ENCODE measurements at regions not wholly inside any gene's neighbourhood (a gene's known extent, or its start where the extent isn't known, plus 50 kb on each side); places are given as distances from the start of the nearest gene placed in this dataset.

GRCh38 chr9:105828171-105828570, 133.8 kb downstream of the TMEM38B start:
- DNase-seq, result no peak

GRCh38 chr9:105828596-105829213, 134.4 kb downstream of the TMEM38B start:
- no peak for DNase-seq

- DNase-seq, result no peak
These were observed 136.1 kb downstream of the TMEM38B start for GRCh38 chr9:105830461-105830860.

- DNase-seq, result no peak
These were observed 137.9 kb downstream of the TMEM38B start for GRCh38 chr9:105832096-105832710.

GRCh38 chr9:105833271-105833975, 139.1 kb downstream of the TMEM38B start:
- no peak for DNase-seq

GRCh38 chr9:105834404-105834803, 140.1 kb downstream of the TMEM38B start:
- DNase-seq, result no peak

GRCh38 chr9:105835721-105836120, 141.4 kb downstream of the TMEM38B start:
- no peak for DNase-seq

- DNase-seq, result no peak
These were observed 142.8 kb downstream of the TMEM38B start for GRCh38 chr9:105836936-105837660.

GRCh38 chr9:105841562-105841961, 147.2 kb downstream of the TMEM38B start:
- no peak for DNase-seq

GRCh38 chr9:105842023-105842644, 147.8 kb downstream of the TMEM38B start:
- DNase-seq, result peak in 1 of 2 donors; percentile 34

GRCh38 chr9:105846825-105847224, 152.5 kb downstream of the TMEM38B start:
- no peak for DNase-seq

- DNase-seq, result no peak
These were observed 156.6 kb downstream of the TMEM38B start for GRCh38 chr9:105850852-105851500.

- DNase-seq, result no peak
These were observed 159.9 kb downstream of the TMEM38B start for GRCh38 chr9:105854026-105854782.

- no peak for DNase-seq
These were observed 160.7 kb downstream of the TMEM38B start for GRCh38 chr9:105854783-105855724.

GRCh38 chr9:105855987-105856386, 161.6 kb downstream of the TMEM38B start:
- no peak for DNase-seq

- no peak for DNase-seq
These were observed 163.8 kb downstream of the TMEM38B start for GRCh38 chr9:105858006-105858690.

GRCh38 chr9:105858877-105859276, 164.5 kb downstream of the TMEM38B start:
- DNase-seq, result no peak

GRCh38 chr9:105859428-105860091, 165.2 kb downstream of the TMEM38B start:
- peak in 1 of 2 donors; percentile 14 for DNase-seq

- DNase-seq, result no peak
These were observed 166.2 kb downstream of the TMEM38B start for GRCh38 chr9:105860516-105860915.
